ENCODE measurements at regions not wholly inside any gene's neighbourhood (a gene's known extent, or its start where the extent isn't known, plus 50 kb on each side); places are given as distances from the start of the nearest gene placed in this dataset.

GRCh38 chr1:57883642-57883995 is 459.8 kb upstream of the DAB1 start:
- ChIA-PET CTCF (ENCODE audit: low intra/inter-chr PET ratio) (no interaction called here), POLR2A (no interaction called here)
- H3K4me2 ChIP-seq (ENCODE audit: insufficient read depth, low read length), result no peak overlapping the region
- in situ Hi-C loops (cut with MboI) (no loop called here), intact Hi-C loops (cut with micrococcal nuclease) (no loop called here)
- BruUV-seq (replicated peaks), result no TSS peak
- no peak for FAIRE-seq
- no peaks in the 10 kb centered on the region for H3K9me1 ChIP-seq (ENCODE audit: control insufficient read depth, insufficient read depth, low read length)
- no peaks in the 10 kb centered on the region for H3K79me2 ChIP-seq (ENCODE audit: control insufficient read depth, insufficient read depth, low read length)
- no peak for TF ChIP-seq ZNF354B (CRISPR knock-in tag; IDR thresholded peaks at IDR 0.05)
- no peak for TF ChIP-seq CREB3L1 (IDR thresholded peaks at IDR 0.05; ENCODE audit: borderline replicate concordance, low read depth)
- TF ChIP-seq TFE3 (CRISPR knock-in tag; IDR thresholded peaks at IDR 0.05), result no peak
- no peak for TF ChIP-seq ZBTB11 (CRISPR knock-in tag; IDR thresholded peaks at IDR 0.05)
- no peak for TF ChIP-seq ETV5 (CRISPR knock-in tag; IDR thresholded peaks at IDR 0.05; ENCODE audit: low read depth)
- TF ChIP-seq ZKSCAN1 (IDR thresholded peaks at IDR 0.05; ENCODE audit: low read depth, low read length), result no peak
- no peak for TF ChIP-seq BMI1 (IDR thresholded peaks at IDR 0.05; ENCODE audit: low read length)
- TF ChIP-seq ELK1 (CRISPR knock-in tag; IDR thresholded peaks at IDR 0.05), result no peak
- TF ChIP-seq ZNF766 (CRISPR knock-in tag; conservative IDR thresholded peaks at IDR 0.05), result no peak
- no peak for TF ChIP-seq NUFIP1 (IDR thresholded peaks at IDR 0.05; ENCODE audit: partially characterized antibody)
- no peak for TF ChIP-seq NFRKB (IDR thresholded peaks at IDR 0.05; ENCODE audit: low read depth)
- TF ChIP-seq RCOR1 (IDR thresholded peaks at IDR 0.05; ENCODE audit: borderline replicate concordance in 1 of 2, low read depth in 2 of 2, low read length in 2 of 2), result no peak
- TF ChIP-seq SNIP1 (IDR thresholded peaks at IDR 0.05; ENCODE audit: low read depth), result no peak
- TF ChIP-seq TEAD4 (IDR thresholded peaks at IDR 0.05; ENCODE audit: low read length), result no peak
- no peak for TF ChIP-seq TEAD4 (CRISPR knock-in tag; IDR thresholded peaks at IDR 0.05; ENCODE audit: borderline replicate concordance)
- TF ChIP-seq CEBPG (CRISPR knock-in tag; IDR thresholded peaks at IDR 0.05), result no peak
- TF ChIP-seq CEBPG (tag; conservative IDR thresholded peaks at IDR 0.05 in 1 of 2, IDR thresholded peaks at IDR 0.05 in 1 of 2), result no peak
- H3K9me3 ChIP-seq (replicated peaks; ENCODE audit: control insufficient read depth, insufficient read depth, low read depth, low read length), result no peaks in the 10 kb centered on the region
- no peaks in the 10 kb centered on the region for H4K20me1 ChIP-seq (replicated peaks; ENCODE audit: control insufficient read depth, insufficient read depth, low read length)
- no peaks in the 10 kb centered on the region for H3K4me1 ChIP-seq (replicated peaks in 1 of 2; ENCODE audit: control insufficient read depth in 2 of 2, insufficient read depth in 2 of 2, low read length in 2 of 2)
- H3K36me3 ChIP-seq (ENCODE audit: control insufficient read depth, insufficient read depth, low read length), result no peaks in the 10 kb centered on the region
- H3K27me3 ChIP-seq (ENCODE audit: control insufficient read depth in 2 of 2, insufficient read depth in 2 of 2, low read length in 2 of 2), result no peaks in the 10 kb centered on the region
- ATAC-seq, result no peak
- no peak overlapping the region for H3K9ac ChIP-seq (ENCODE audit: insufficient read depth in 1 of 2, low read depth in 2 of 2, low read length in 2 of 2)
- H3K4me3 ChIP-seq, result no peak overlapping the region
- no peak overlapping the region for H3K27ac ChIP-seq (ENCODE audit: extremely low read depth, low read depth, low read length)
- no peak for DNase-seq (ENCODE audit: extremely low read depth in 1 of 4, low spot score in 3 of 4)
- H2AFZ ChIP-seq (ENCODE audit: low read depth, low read length), result no peak overlapping the region
- WGBS (ENCODE audit: insufficient coverage, low coverage, missing lambda C conversion rate), result 4% methylated on average over 4 of the region's 4 CpGs

Data from K562 (cell line).